Vagina (tissue), 2 donors: ENCODE measurements at regions not wholly inside any gene's neighbourhood (a gene's known extent, or its start where the extent isn't known, plus 50 kb on each side); places are given as distances from the start of the nearest gene placed in this dataset.

Experiments used
- CTCF ChIP-seq, 3 experiments: fragments of 450-650 bp in 2 of 3; fragments of 200-600 bp in 1 of 3; sonication (generic) in 1 of 3; IDR thresholded peaks; one replicate each; pipeline ENCODE4 v1.5.1; 2017 to 2019; ENCODE audit warnings: antibody characterized with exemption in 3 of 3, mild to moderate bottlenecking in 2 of 3, moderate library complexity in 2 of 3
- POLR2A ChIP-seq, 2 donors: fragments of 450-650 bp; IDR thresholded peaks; one replicate each; pipeline ENCODE4 v1.6.1; 2017; ENCODE audit warnings: antibody characterized with exemption in 2 of 2, mild to moderate bottlenecking in 2 of 2, moderate library complexity in 2 of 2
- POLR2AphosphoS5 ChIP-seq, 2 donors: sonication (generic); formaldehyde crosslinking; IDR thresholded peaks; one replicate each; pipeline ENCODE4 v1.9.0; 2017; ENCODE audit warnings: antibody characterized with exemption in 2 of 2, mild to moderate bottlenecking in 2 of 2, low read depth in 1 of 2; ENCODE audit not compliant: insufficient read depth in 1 of 2

- no peak for TF ChIP-seq POLR2AphosphoS5 (IDR thresholded peaks at IDR 0.05; ENCODE audit: insufficient read depth in 1 of 2, low read depth in 1 of 2)
- TF ChIP-seq CTCF (IDR thresholded peaks at IDR 0.05): no peak
- no peak for TF ChIP-seq POLR2A (IDR thresholded peaks at IDR 0.05)
Measured at GRCh38 chr12:58248599-58248998, 307.2 kb downstream of the ATP23 start.
